ENCODE measurements at regions not wholly inside any gene's neighbourhood (a gene's known extent, or its start where the extent isn't known, plus 50 kb on each side); places are given as distances from the start of the nearest gene placed in this dataset.

DNA sequence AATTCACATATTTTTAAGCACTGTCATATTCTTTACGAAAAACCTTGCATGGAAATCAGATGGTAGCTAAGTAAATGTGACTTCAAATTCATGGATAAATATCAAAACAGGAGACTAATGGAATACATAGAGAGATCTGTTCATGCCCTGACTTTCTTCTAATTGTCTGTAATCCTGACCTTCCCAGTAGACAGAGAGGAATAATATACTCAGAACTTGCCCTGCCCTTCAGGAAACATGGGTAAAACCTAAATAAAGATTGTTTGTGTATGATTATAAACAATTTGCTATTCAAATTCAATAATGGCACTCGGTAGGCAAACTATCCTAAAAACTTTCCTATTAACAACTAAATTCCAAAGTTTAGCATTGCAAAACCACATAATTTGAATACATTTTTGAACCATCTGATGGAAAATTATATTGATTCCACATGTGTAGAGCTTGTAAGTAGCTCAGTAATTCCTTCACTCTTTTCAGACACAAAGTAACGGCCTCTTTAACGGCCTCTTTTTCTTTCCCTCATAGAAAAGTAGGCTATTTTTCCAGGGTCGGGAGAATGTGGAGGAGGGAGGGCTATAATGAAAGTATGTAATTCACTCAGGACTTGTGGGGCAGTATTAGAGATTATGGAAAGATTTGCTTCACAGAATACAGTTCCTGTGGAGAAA is 227.6 kb downstream of the ALDH8A1 start:
- Histone ChIP-seq H3K4me1 (peaks cover 0 to 5% (median 0%) of the 10 kb centered on the region in 4 donors), H3K27me3 (no peaks in the 10 kb centered on the region), H3K27ac (no peak overlapping the region), H3K36me3 (no peaks in the 10 kb centered on the region), H3K4me3 (no peak overlapping the region), H3K9me3 (no peaks in the 10 kb centered on the region)
- TF ChIP-seq, protein P1, sequence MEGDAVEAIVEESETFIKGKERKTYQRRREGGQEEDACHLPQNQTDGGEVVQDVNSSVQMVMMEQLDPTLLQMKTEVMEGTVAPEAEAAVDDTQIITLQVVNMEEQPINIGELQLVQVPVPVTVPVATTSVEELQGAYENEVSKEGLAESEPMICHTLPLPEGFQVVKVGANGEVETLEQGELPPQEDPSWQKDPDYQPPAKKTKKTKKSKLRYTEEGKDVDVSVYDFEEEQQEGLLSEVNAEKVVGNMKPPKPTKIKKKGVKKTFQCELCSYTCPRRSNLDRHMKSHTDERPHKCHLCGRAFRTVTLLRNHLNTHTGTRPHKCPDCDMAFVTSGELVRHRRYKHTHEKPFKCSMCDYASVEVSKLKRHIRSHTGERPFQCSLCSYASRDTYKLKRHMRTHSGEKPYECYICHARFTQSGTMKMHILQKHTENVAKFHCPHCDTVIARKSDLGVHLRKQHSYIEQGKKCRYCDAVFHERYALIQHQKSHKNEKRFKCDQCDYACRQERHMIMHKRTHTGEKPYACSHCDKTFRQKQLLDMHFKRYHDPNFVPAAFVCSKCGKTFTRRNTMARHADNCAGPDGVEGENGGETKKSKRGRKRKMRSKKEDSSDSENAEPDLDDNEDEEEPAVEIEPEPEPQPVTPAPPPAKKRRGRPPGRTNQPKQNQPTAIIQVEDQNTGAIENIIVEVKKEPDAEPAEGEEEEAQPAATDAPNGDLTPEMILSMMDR (IDR thresholded peaks at IDR 0.05), result no peak
- no peak for TF ChIP-seq POLR2A (IDR thresholded peaks at IDR 0.05)
- ATAC-seq (no peak), DNase-seq (no peak)
- intact Hi-C loops (cut with DNase I), result no loop called here
- 75% methylated on average over 5 of the region's 5 CpGs for WGBS (ENCODE audit: insufficient coverage, low coverage, low lambda C conversion rate, missing lambda C conversion rate)

DNA sequence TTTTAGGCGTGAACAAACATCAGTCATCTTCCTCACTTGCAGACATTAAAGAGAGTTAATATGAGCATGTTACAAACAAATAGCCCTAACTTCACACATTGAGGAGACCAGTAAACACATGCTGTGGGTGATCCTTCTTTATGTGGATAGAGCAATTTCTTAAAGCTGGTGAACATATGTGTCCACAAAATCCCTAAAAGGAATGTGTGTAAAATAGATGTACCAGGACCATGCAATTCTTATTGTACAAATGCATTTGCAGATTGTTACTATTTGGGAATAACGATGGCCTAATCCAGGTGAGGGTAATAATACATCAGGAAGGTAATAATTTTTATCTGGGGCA is 228.9 kb downstream of the ALDH8A1 start:
- Histone ChIP-seq H3K4me1 (peaks cover 0 to 5% (median 0%) of the 10 kb centered on the region in 4 donors), H3K27me3 (no peaks in the 10 kb centered on the region), H3K27ac (no peak overlapping the region), H3K9me3 (no peaks in the 10 kb centered on the region), H3K36me3 (no peaks in the 10 kb centered on the region), H3K4me3 (no peak overlapping the region)
- DNase-seq, result no peak
- TF ChIP-seq POLR2A (IDR thresholded peaks at IDR 0.05), result no peak
- TF ChIP-seq, protein P1 (IDR thresholded peaks at IDR 0.05), result no peak
- ATAC-seq, result no peak
- WGBS (ENCODE audit: insufficient coverage, low coverage, low lambda C conversion rate, missing lambda C conversion rate), result 75% methylated on average over 2 of the region's 2 CpGs
- intact Hi-C loops (cut with DNase I), result no loop called here

DNA sequence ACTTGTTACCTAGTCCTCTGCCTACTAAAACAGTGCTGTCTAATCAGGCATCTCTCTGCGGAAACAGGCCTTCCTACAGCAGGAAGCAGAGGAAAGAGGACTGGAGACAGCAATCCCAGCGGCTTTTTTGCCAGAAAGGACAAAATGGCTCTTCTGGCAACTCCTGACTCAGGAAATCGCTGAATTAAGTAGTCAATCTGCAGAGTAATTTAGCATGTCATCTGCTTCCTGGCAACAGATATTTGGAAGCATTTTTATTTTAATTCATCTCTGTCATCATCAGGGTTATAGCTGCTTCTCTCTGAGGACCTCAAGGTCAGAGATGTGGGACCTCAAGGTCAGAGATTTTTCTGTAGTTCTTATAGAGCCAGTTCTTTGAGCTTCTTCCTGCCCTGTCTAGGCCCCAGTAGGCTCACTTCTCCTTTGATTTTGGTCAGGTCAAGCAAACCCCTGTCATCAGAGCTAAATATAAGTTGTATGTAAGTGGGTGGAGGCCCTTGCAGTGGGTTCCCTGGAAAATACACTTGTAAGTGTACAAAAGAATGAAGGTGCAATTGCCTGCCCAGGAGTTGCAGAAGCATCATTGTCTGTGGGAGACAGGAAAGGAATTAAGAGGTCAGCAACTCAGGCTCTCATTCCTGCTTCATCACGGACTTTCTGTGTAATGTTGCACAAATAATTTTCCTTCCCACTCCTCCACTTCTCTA is 229.4 kb downstream of the ALDH8A1 start:
- Histone ChIP-seq H3K4me3 (no peak overlapping the region), H3K27me3 (no peaks in the 10 kb centered on the region), H3K4me1 (peaks cover 0 to 5% (median 0%) of the 10 kb centered on the region in 4 donors), H3K9me3 (no peaks in the 10 kb centered on the region), H3K27ac (no peak overlapping the region), H3K36me3 (no peaks in the 10 kb centered on the region)
- ATAC-seq (peak; percentile 68 to 84 (median 70)), DNase-seq (no peak)
- intact Hi-C loops (cut with DNase I), result no loop called here
- WGBS (ENCODE audit: insufficient coverage, low coverage, low lambda C conversion rate, missing lambda C conversion rate), result 49% methylated on average over 4 of the region's 4 CpGs
- TF ChIP-seq, protein P1 (IDR thresholded peaks at IDR 0.05), result no peak
- no peak for TF ChIP-seq POLR2A (IDR thresholded peaks at IDR 0.05)

DNA sequence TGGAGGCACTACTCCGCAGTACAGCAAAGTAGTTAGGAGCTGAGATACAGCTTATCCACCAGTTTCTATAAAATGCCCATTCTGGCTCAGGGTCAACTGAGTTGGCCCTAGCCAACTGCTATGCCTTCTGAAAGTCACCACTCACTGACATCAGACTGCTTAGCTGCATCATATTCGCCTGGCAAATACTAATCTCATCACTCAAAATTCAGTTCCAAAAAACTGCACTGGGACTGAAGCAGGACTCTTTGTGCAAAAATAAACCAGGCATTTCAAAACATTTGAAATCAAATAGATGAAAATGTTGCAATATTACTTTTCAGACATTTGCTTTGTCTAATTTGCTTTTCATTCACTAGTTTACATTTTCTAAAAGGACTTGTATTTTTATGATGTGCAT is 230.0 kb downstream of the ALDH8A1 start:
- H3K4me1 ChIP-seq, result peaks cover 0 to 4% (median 0%) of the 10 kb centered on the region in 4 donors
- intact Hi-C loops (cut with DNase I), result no loop called here
- peak overlapping the region in 1 of 3 donors; percentile 1 for H3K27ac ChIP-seq

More for the DNA sequence above, 230.0 kb downstream of the ALDH8A1 start:
- H3K27me3 ChIP-seq, result no peaks in the 10 kb centered on the region
- DNase-seq (no peak), ATAC-seq (no peak)
- H3K36me3 ChIP-seq, result no peaks in the 10 kb centered on the region
- H3K9me3 ChIP-seq, result no peaks in the 10 kb centered on the region
- WGBS (ENCODE audit: insufficient coverage, low coverage, low lambda C conversion rate, missing lambda C conversion rate), result 69% methylated on average over 2 of the region's 2 CpGs
- TF ChIP-seq, protein P1 (IDR thresholded peaks at IDR 0.05), result no peak
- no peak for TF ChIP-seq POLR2A (IDR thresholded peaks at IDR 0.05)
- no peak overlapping the region for H3K4me3 ChIP-seq

Measured in right lobe of liver (tissue), 6 donors.